GM12878 (cell line): ENCODE measurements at regions not wholly inside any gene's neighbourhood (a gene's known extent, or its start where the extent isn't known, plus 50 kb on each side); places are given as distances from the start of the nearest gene placed in this dataset.

Experiments used
- ATAC-seq: fragments of 200-7000 bp; cut with Tn5 transposase; 3 replicates; pipeline ENCODE4 v1.9.1; 2020; ENCODE audit warnings: mild to moderate bottlenecking, moderate library complexity
- BruUV-seq: library from RNA; stranded (reverse); fragments of 400-500 nt; replicated peaks from 2 replicates; lab custom pipeline; 2021; lab: Mats Ljungman, UMichigan
- CTCF ChIA-PET: fragments of 300-600 bp; sonication (Branson Sonifier 250); formaldehyde crosslinking; extraction: SDS; loops from one replicate; lab custom pipeline; 2021; ENCODE audit warnings: inconsistent platforms; lab: Yijun Ruan, JAX
- POLR2A ChIA-PET: fragments of 350-600 bp; formaldehyde crosslinking; extraction: SDS; loops from one replicate; lab custom pipeline; 2021; ENCODE audit warnings: inconsistent platforms; lab: Charles Lee
- RAD21 ChIA-PET: fragments of 300-600 bp; sonication (Branson Sonifier 250); formaldehyde crosslinking; loops from one replicate; lab custom pipeline; 2023; ENCODE audit warnings: antibody characterized with exemption; ENCODE audit not compliant: unreplicated experiment; lab: Charles Lee
- SMC1A ChIA-PET: fragments of 300-600 bp; sonication (Branson Sonifier 250); formaldehyde crosslinking; loops from one replicate; lab custom pipeline; 2023; ENCODE audit not compliant: unreplicated experiment, uncharacterized antibody; lab: Charles Lee
- DNase-seq: peaks from one replicate; pipeline ENCODE4 v3.0.0-alpha.2; 2011; ENCODE audit warnings: low read depth, low spot score
- FAIRE-seq: peaks from 3 replicates; lab custom pipeline; 2011; peaks lifted over from hg19 to GRCh38; lab: Jason Lieb, UNC
- H2AFZ ChIP-seq: 2 replicates; pipeline ENCODE4 v1.6.0; 2011; ENCODE audit warnings: low read depth, low read length, control low read depth; ENCODE audit not compliant: control insufficient read depth
- H3K27ac ChIP-seq: 2 replicates; pipeline ENCODE4 v1.5.1; 2011; ENCODE audit warnings: control low read depth; ENCODE audit not compliant: control insufficient read depth, insufficient read depth
- H3K27me3 ChIP-seq, 2 experiments: replicated peaks in 1 of 2; 2 replicates each; pipeline versions ENCODE4 v1.6.0 to v1.6.1; 2011; ENCODE audit warnings: low read length in 1 of 2; ENCODE audit not compliant: control insufficient read depth in 2 of 2, insufficient read depth in 2 of 2
- H3K36me3 ChIP-seq, 2 experiments: 2 replicates each; pipeline ENCODE4 v1.5.1; 2011; ENCODE audit warnings: low read length in 1 of 2; ENCODE audit not compliant: control insufficient read depth in 2 of 2, insufficient read depth in 2 of 2
- H3K4me1 ChIP-seq: 2 replicates; pipeline ENCODE4 v1.6.1; 2011; ENCODE audit warnings: mild to moderate bottlenecking, low read length, moderate library complexity, mixed read lengths; ENCODE audit not compliant: control insufficient read depth, insufficient read depth
- H3K4me2 ChIP-seq: 2 replicates; pipeline ENCODE4 v1.6.0; 2011; ENCODE audit warnings: control low read depth; ENCODE audit not compliant: control insufficient read depth, insufficient read depth
- H3K4me3 ChIP-seq: fragments of 200-600 bp; sonication (generic); 2 replicates; pipeline ENCODE4 v1.5.1; 2016
- H3K79me2 ChIP-seq: 2 replicates; pipeline ENCODE4 v1.6.0; 2011; ENCODE audit warnings: low read length; ENCODE audit not compliant: control insufficient read depth, insufficient read depth
- H3K9ac ChIP-seq: 2 replicates; pipeline ENCODE4 v1.8.0; 2011; ENCODE audit warnings: low read length, control low read depth, mixed read lengths; ENCODE audit not compliant: control insufficient read depth, insufficient read depth
- H3K9me3 ChIP-seq: replicated peaks from 3 replicates; pipeline ENCODE4 v1.5.1; 2011; ENCODE audit warnings: mild to moderate bottlenecking, low read length; ENCODE audit not compliant: control insufficient read depth, insufficient read depth
- H4K20me1 ChIP-seq: 2 replicates; pipeline ENCODE4 v1.6.0; 2011; ENCODE audit not compliant: control insufficient read depth, insufficient read depth
- CREB1 ChIP-seq: IDR thresholded peaks from 2 replicates; pipeline ENCODE4 v1.6.1; 2012; ENCODE audit warnings: low read depth, mild to moderate bottlenecking, inconsistent platforms
- DPF2 ChIP-seq: fragments of 450-650 bp; IDR thresholded peaks from 2 replicates; pipeline ENCODE4 v1.6.1; 2017; ENCODE audit warnings: mild to moderate bottlenecking
- HDAC6 ChIP-seq: fragments of 200-600 bp; sonication (generic); IDR thresholded peaks from one replicate; pipeline ENCODE4 v1.8.0; 2017; ENCODE audit warnings: antibody characterized with exemption; ENCODE audit not compliant: unreplicated experiment
- IRF5 ChIP-seq: fragments of 450-650 bp; IDR thresholded peaks from 2 replicates; pipeline ENCODE4 v1.6.1; 2017; ENCODE audit warnings: borderline replicate concordance
- NR2C2 ChIP-seq: IDR thresholded peaks from 2 replicates; pipeline ENCODE4 v1.6.1; 2011; ENCODE audit warnings: borderline replicate concordance, low read depth; ENCODE audit not compliant: control insufficient read depth, insufficient read length
- RAD21 ChIP-seq: IDR thresholded peaks from 2 replicates; pipeline ENCODE4 v1.6.1; 2011; ENCODE audit warnings: mild to moderate bottlenecking, low read depth, low read length, moderate library complexity; ENCODE audit not compliant: insufficient read depth
- SIX5 ChIP-seq: IDR thresholded peaks from 2 replicates; pipeline ENCODE4 v1.6.1; 2011; ENCODE audit warnings: mild to moderate bottlenecking, low read depth, low read length, moderate library complexity; ENCODE audit not compliant: severe bottlenecking
- SRF ChIP-seq, 2 experiments: IDR thresholded peaks; 2 replicates each; pipeline ENCODE4 v1.6.1; 2011; ENCODE audit warnings: low read depth in 2 of 2, low read length in 2 of 2, mild to moderate bottlenecking in 1 of 2, moderate library complexity in 1 of 2
- WRNIP1 ChIP-seq: IDR thresholded peaks from 2 replicates; pipeline ENCODE4 v1.6.1; 2011; ENCODE audit warnings: low read depth, low read length, improper control_type of control experiment, borderline replicate concordance
- YBX1 ChIP-seq: fragments of 450-650 bp; IDR thresholded peaks from 2 replicates; pipeline ENCODE4 v1.6.1; 2016; ENCODE audit warnings: antibody characterized with exemption
- ZBED1 ChIP-seq: IDR thresholded peaks from 2 replicates; pipeline ENCODE4 v1.6.1; 2016; ENCODE audit warnings: borderline replicate concordance
- ZBTB40 ChIP-seq: fragments of 450-650 bp; IDR thresholded peaks from 2 replicates; pipeline ENCODE4 v1.6.1; 2016; ENCODE audit warnings: mild to moderate bottlenecking, moderate library complexity, borderline replicate concordance
- ZNF687 ChIP-seq: fragments of 450-650 bp; IDR thresholded peaks from 2 replicates; pipeline ENCODE4 v1.6.1; 2017; ENCODE audit warnings: mild to moderate bottlenecking, moderate library complexity
- WGBS: methylation state at CpG from one replicate; pipeline ENCODE4 v1.1.6; 2016; ENCODE audit warnings: low lambda C conversion rate; ENCODE audit not compliant: insufficient replicate concordance, insufficient coverage; ENCODE audit errors: missing lambda C conversion rate; 5-methylcytosine and 5-hydroxymethylcytosine counted together
- in situ Hi-C: fragments of 300-500 bp; cut with MboI; formaldehyde crosslinking; loops from 9 replicates; pipeline ENCODE4 v1.14.3; 2018; ENCODE audit warnings: mixed read lengths
- intact Hi-C: fragments of 100-400 bp; cut with micrococcal nuclease; formaldehyde crosslinking; loops from one replicate; pipeline ENCODE4 v1.14.2; 2022; ENCODE audit not compliant: unreplicated experiment
- TF ChIP-seq, protein P1 (sequence below): IDR thresholded peaks from 2 replicates; pipeline ENCODE4 v1.6.1; 2012; ENCODE audit warnings: low read depth, low read length, improper control_type of control experiment

DNA sequence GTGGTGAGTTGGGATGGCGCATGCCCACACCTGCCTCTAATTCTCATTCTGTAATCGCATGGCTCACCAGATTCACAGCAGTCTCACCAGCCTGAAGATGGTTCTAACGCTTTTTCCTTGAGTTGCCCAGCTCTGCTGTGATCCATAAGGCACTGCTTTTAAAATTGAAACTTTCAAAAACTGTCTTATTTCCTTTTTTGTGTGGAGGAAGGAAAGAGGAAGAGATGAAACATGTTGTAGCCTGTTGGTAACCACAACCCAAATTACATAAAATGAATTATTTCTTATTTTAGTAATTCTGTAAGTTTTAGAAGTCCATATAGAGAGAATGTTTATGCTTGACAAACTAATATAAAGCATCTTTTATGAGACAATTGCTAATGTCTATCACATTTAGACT is 165.4 kb downstream of the RBM43 start (continued):
- TF ChIP-seq RAD21 (no peak), DPF2 (no peak), HDAC6 (no peak), WRNIP1 (no peak), NR2C2 (no peak)
- TF ChIP-seq, protein P1, sequence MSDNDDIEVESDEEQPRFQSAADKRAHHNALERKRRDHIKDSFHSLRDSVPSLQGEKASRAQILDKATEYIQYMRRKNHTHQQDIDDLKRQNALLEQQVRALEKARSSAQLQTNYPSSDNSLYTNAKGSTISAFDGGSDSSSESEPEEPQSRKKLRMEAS = no peak

DNA sequence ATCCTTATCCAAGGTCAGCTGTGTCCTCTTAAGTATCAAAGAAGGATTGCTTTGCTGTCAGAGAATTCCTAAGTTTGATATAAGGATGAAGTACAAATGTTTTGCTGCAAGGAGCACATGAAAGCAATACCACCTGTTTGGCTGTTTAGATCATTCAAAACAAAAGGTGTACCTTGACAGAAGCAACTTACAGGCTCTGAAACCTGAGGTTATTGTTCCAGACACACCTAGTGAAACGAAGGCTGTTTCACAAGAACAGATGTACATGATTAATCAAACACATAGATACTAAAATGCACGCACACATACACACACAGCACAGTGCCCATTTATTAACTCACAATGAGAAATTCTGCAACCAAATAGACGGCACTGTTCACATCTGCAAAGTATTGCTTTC is 166.2 kb downstream of the RBM43 start:
- WGBS = 2% methylated on average over 3 of the region's 3 CpGs
- ATAC-seq (no peak), DNase-seq (no peak), FAIRE-seq (no peak)
- Histone ChIP-seq H3K4me3 (no peak overlapping the region), H3K9ac (no peak overlapping the region), H3K36me3 (no peaks in the 10 kb centered on the region), H3K4me2 (no peak overlapping the region), H3K27me3 (no peaks in the 10 kb centered on the region; a peak in 2 of 4 replicates), H3K79me2 (no peaks in the 10 kb centered on the region), H4K20me1 (no peaks in the 10 kb centered on the region), H2AFZ (no peak overlapping the region), H3K27ac (no peak overlapping the region), H3K4me1 (no peaks in the 10 kb centered on the region; the same call in 1 of the 2 replicates), H3K9me3 (no peaks in the 10 kb centered on the region)
- ChIA-PET RAD21 (no interaction called here), CTCF (no interaction called here), POLR2A (no interaction called here), SMC1A (no interaction called here)
- intact Hi-C loops = no loop called here
- no TSS peak for BruUV-seq
- in situ Hi-C loops = no loop called here
- TF ChIP-seq SRF (IDR thresholded peaks at IDR 0.05; ENCODE audit: low read depth in 2 of 2, low read length in 2 of 2) = no peak
- no peak for TF ChIP-seq ZBTB40
- no peak for TF ChIP-seq CREB1
- TF ChIP-seq IRF5 = no peak
- no peak for TF ChIP-seq ZBED1
- TF ChIP-seq ZNF687 = no peak
- TF ChIP-seq SIX5 = no peak
- TF ChIP-seq YBX1 = no peak
- no peak for TF ChIP-seq DPF2
